H1 (cell line): ENCODE measurements at regions not wholly inside any gene's neighbourhood (a gene's known extent, or its start where the extent isn't known, plus 50 kb on each side); places are given as distances from the start of the nearest gene placed in this dataset.

Source experiments
- CTCF ChIA-PET: fragments of 300-600 bp; sonication (Branson Sonifier 250); formaldehyde crosslinking; loops from one replicate; lab custom pipeline; 2021; ENCODE audit not compliant: partially characterized antibody; lab: Charles Lee
- POLR2A ChIA-PET: fragments of 300-600 bp; sonication (Branson Sonifier 250); formaldehyde crosslinking; loops from one replicate; lab custom pipeline; 2021; ENCODE audit warnings: inconsistent platforms; ENCODE audit not compliant: partially characterized antibody; lab: Charles Lee
- DNase-seq, 2 experiments: peaks; one replicate each; pipeline versions ENCODE4 v3.0.0 to v3.0.0-alpha.2; 2010 to 2022; ENCODE audit warnings: low spot score in 2 of 2, low read depth in 1 of 2, mixed read lengths in 1 of 2
- FAIRE-seq: peaks from 2 replicates; lab custom pipeline; 2011; peaks lifted over from hg19 to GRCh38; lab: Jason Lieb, UNC
- H2AFZ ChIP-seq: 2 replicates; pipeline ENCODE4 v1.8.1; 2012; ENCODE audit warnings: low read length, inconsistent platforms
- H2AK5ac ChIP-seq: 2 replicates; pipeline ENCODE4 v1.6.1; 2013; ENCODE audit warnings: low read depth, low read length
- H2BK120ac ChIP-seq: replicated peaks from 2 replicates; pipeline ENCODE3; 2013; ENCODE audit warnings: low read depth, low read length, inconsistent platforms
- H2BK12ac ChIP-seq: 2 replicates; pipeline ENCODE4 v1.6.1; 2013; ENCODE audit warnings: low read depth, low read length
- H2BK15ac ChIP-seq: 2 replicates; pipeline ENCODE4 v1.6.1; 2013; ENCODE audit warnings: low read length
- H2BK20ac ChIP-seq: 2 replicates; pipeline ENCODE4 v1.6.1; 2013; ENCODE audit warnings: low read length
- H2BK5ac ChIP-seq: 2 replicates; pipeline ENCODE4 v1.6.1; 2013; ENCODE audit warnings: low read depth, low read length
- H3K14ac ChIP-seq: 2 replicates; pipeline ENCODE4 v1.6.1; 2013; ENCODE audit warnings: inconsistent platforms; ENCODE audit not compliant: insufficient read length
- H3K18ac ChIP-seq: 2 replicates; pipeline ENCODE4 v1.6.1; 2013; ENCODE audit warnings: low read length; ENCODE audit errors: extremely low read depth
- H3K23ac ChIP-seq: 2 replicates; pipeline ENCODE4 v1.6.1; 2013; ENCODE audit warnings: inconsistent platforms; ENCODE audit not compliant: insufficient read length
- H3K23me2 ChIP-seq: 2 replicates; pipeline ENCODE4 v1.6.1; 2013; ENCODE audit warnings: low read depth, low read length
- H3K27ac ChIP-seq: 2 replicates; pipeline ENCODE4 v1.6.1; 2011; ENCODE audit warnings: low read depth, low read length, inconsistent platforms
- H3K27me3 ChIP-seq, 4 experiments: replicated peaks in 1 of 4; 1 replicate in 1 of 4; 2 replicates in 3 of 4; pipeline versions ENCODE4 v1.6.1 to v1.8.1; 2011 to 2013; ENCODE audit warnings: low read length in 3 of 4, mild to moderate bottlenecking in 3 of 4, inconsistent platforms in 2 of 4, mixed read lengths in 2 of 4, moderate library complexity in 1 of 4; ENCODE audit not compliant: control insufficient read depth in 3 of 4, insufficient read depth in 3 of 4; ENCODE audit errors: extremely low read depth in 1 of 4
- H3K36me3 ChIP-seq, 4 experiments: 2 replicates each; pipeline versions ENCODE4 v1.6.1 to v1.8.1; 2011 to 2013; ENCODE audit warnings: mild to moderate bottlenecking in 4 of 4, low read length in 3 of 4, moderate library complexity in 2 of 4, control low read depth in 1 of 4, inconsistent platforms in 1 of 4; ENCODE audit not compliant: insufficient read depth in 4 of 4, control insufficient read depth in 2 of 4
- H3K4ac ChIP-seq: replicated peaks from 2 replicates; pipeline ENCODE3; 2013; ENCODE audit warnings: low read length, low read depth, mixed read lengths, inconsistent platforms; ENCODE audit not compliant: insufficient read length
- H3K4me1 ChIP-seq, 4 experiments: replicated peaks in 1 of 4; 1 replicate in 1 of 4; 2 replicates in 3 of 4; pipeline versions ENCODE4 v1.6.1 to v1.8.1; 2011 to 2013; ENCODE audit warnings: low read length in 3 of 4, inconsistent platforms in 2 of 4, mixed read lengths in 1 of 4; ENCODE audit not compliant: insufficient read depth in 4 of 4, control insufficient read depth in 3 of 4
- H3K4me2 ChIP-seq, 2 experiments: 2 replicates each; pipeline versions ENCODE4 v1.6.1 to v1.8.1; 2011 to 2013; ENCODE audit warnings: low read depth in 2 of 2, low read length in 2 of 2, control low read depth in 1 of 2, inconsistent platforms in 1 of 2, mild to moderate bottlenecking in 1 of 2; ENCODE audit not compliant: insufficient read depth in 1 of 2
- H3K4me3 ChIP-seq, 4 experiments: fragments of 200-600, 300-600 bp in 1 of 4; sonication (generic), shearing (Covaris generic), sonication (Bioruptor Twin) in 1 of 4; 2 replicates each; pipeline versions ENCODE4 v1.5.1 to v1.8.1; 2011 to 2016; ENCODE audit warnings: low read length in 4 of 4, low read depth in 3 of 4, control low read depth in 2 of 4, inconsistent platforms in 2 of 4, mild to moderate bottlenecking in 2 of 4, mixed read lengths in 1 of 4, moderate library complexity in 1 of 4; ENCODE audit not compliant: insufficient read depth in 2 of 4; ENCODE audit errors: extremely low read depth in 1 of 4
- H3K56ac ChIP-seq: replicated peaks from 2 replicates; pipeline ENCODE3; 2013; ENCODE audit warnings: low read depth, mild to moderate bottlenecking, mixed read lengths, low read length, inconsistent platforms; ENCODE audit not compliant: insufficient read length
- H3K79me1 ChIP-seq: 2 replicates; pipeline ENCODE4 v1.6.1; 2013; ENCODE audit warnings: low read depth, low read length, control low read depth
- H3K79me2 ChIP-seq, 2 experiments: 2 replicates each; pipeline versions ENCODE4 v1.6.1 to v1.8.1; 2012 to 2013; ENCODE audit warnings: low read length in 2 of 2, mild to moderate bottlenecking in 2 of 2, inconsistent platforms in 1 of 2; ENCODE audit not compliant: insufficient read depth in 2 of 2, control insufficient read depth in 1 of 2
- H3K9ac ChIP-seq, 4 experiments: replicated peaks in 1 of 4; 1 replicate in 1 of 4; 2 replicates in 3 of 4; pipeline versions ENCODE4 v1.6.1 to v1.8.1; 2011 to 2013; ENCODE audit warnings: low read depth in 3 of 4, low read length in 3 of 4, control low read depth in 2 of 4, mild to moderate bottlenecking in 2 of 4, moderate library complexity in 2 of 4, inconsistent platforms in 1 of 4; ENCODE audit errors: extremely low read depth in 1 of 4
- H3K9me3 ChIP-seq, 2 experiments: 2 replicates each; pipeline versions ENCODE4 v1.6.1 to v1.8.1; 2012 to 2013; ENCODE audit warnings: mild to moderate bottlenecking in 2 of 2, moderate library complexity in 2 of 2, control low read depth in 1 of 2, inconsistent platforms in 1 of 2, low read depth in 1 of 2, low read length in 1 of 2, mixed read lengths in 1 of 2; ENCODE audit not compliant: insufficient read depth in 2 of 2
- H4K20me1 ChIP-seq, 2 experiments: replicated peaks in 1 of 2; 2 replicates each; pipeline versions ENCODE3 to v1.8.1; 2011 to 2013; ENCODE audit warnings: inconsistent platforms in 2 of 2, low read length in 2 of 2, mild to moderate bottlenecking in 1 of 2; ENCODE audit not compliant: insufficient read depth in 2 of 2, control insufficient read depth in 1 of 2
- H4K5ac ChIP-seq: 2 replicates; pipeline ENCODE4 v1.6.1; 2013; ENCODE audit warnings: low read length, low read depth, mixed read lengths, inconsistent platforms; ENCODE audit not compliant: insufficient read length
- H4K8ac ChIP-seq: 2 replicates; pipeline ENCODE4 v1.8.0; 2013; ENCODE audit warnings: mild to moderate bottlenecking, moderate library complexity, low read length, inconsistent platforms; ENCODE audit not compliant: insufficient read depth; ENCODE audit errors: extremely low read depth
- H4K91ac ChIP-seq: replicated peaks from 2 replicates; pipeline ENCODE3; 2013; ENCODE audit warnings: low read length, mixed read lengths, inconsistent platforms; ENCODE audit not compliant: insufficient read length
- ASH2L ChIP-seq: fragments of 200-600, 300-600 bp; sonication (generic); IDR thresholded peaks from one replicate; pipeline ENCODE4 v1.7.1; 2017; ENCODE audit warnings: low read length
- BCL11A ChIP-seq, 2 experiments: IDR thresholded peaks; one replicate each; pipeline ENCODE4 v1.6.1; 2011; ENCODE audit warnings: low read depth in 2 of 2, low read length in 2 of 2, mild to moderate bottlenecking in 2 of 2
- CBX8 ChIP-seq: fragments of 300-800, 300-1000 bp; sonication (generic); IDR thresholded peaks from 2 replicates; pipeline ENCODE4 v1.7.1; 2016; ENCODE audit warnings: low read depth, low read length, borderline replicate concordance
- CTCF ChIP-seq, 3 experiments: IDR thresholded peaks; 1 replicate in 2 of 3; 2 replicates in 1 of 3; pipeline versions ENCODE4 v1.5.1 to v1.6.1; 2011; ENCODE audit warnings: low read length in 3 of 3, mild to moderate bottlenecking in 3 of 3, inconsistent platforms in 2 of 3, low read depth in 1 of 3, moderate library complexity in 1 of 3; ENCODE audit not compliant: insufficient read depth in 1 of 3; ENCODE audit errors: control extremely low read depth in 1 of 3
- EP300 ChIP-seq, 2 experiments: IDR thresholded peaks; 1 replicate in 1 of 2; 2 replicates in 1 of 2; pipeline ENCODE4 v1.6.1; 2011 to 2012; ENCODE audit warnings: low read depth in 2 of 2, low read length in 2 of 2, mild to moderate bottlenecking in 2 of 2, borderline replicate concordance in 1 of 2, inconsistent platforms in 1 of 2, moderate library complexity in 1 of 2
- JUN ChIP-seq: IDR thresholded peaks from 2 replicates; pipeline ENCODE4 v1.6.1; 2011; ENCODE audit warnings: low read depth, mild to moderate bottlenecking, improper control_type of control experiment, low read length
- RAD21 ChIP-seq, 2 experiments: IDR thresholded peaks in 1 of 2; conservative IDR thresholded peaks in 1 of 2; 2 replicates each; pipeline ENCODE4 v1.6.1; 2011; ENCODE audit warnings: low read depth in 2 of 2, low read length in 2 of 2, improper control_type of control experiment in 1 of 2, inconsistent platforms in 1 of 2, mild to moderate bottlenecking in 1 of 2, moderate library complexity in 1 of 2
- SIRT6 ChIP-seq: IDR thresholded peaks from one replicate; pipeline ENCODE4 v1.7.1; 2012; ENCODE audit warnings: low read length, inconsistent platforms
- SIX5 ChIP-seq: IDR thresholded peaks from 2 replicates; pipeline ENCODE4 v1.6.1; 2011; ENCODE audit warnings: mild to moderate bottlenecking, low read depth, low read length
- SP4 ChIP-seq: IDR thresholded peaks from 2 replicates; pipeline ENCODE4 v1.6.1; 2012; ENCODE audit warnings: low read length, inconsistent platforms
- TBP ChIP-seq: IDR thresholded peaks from 2 replicates; pipeline ENCODE4 v1.6.1; 2011; ENCODE audit warnings: low read depth, low read length, improper control_type of control experiment
- WGBS, 2 experiments: shearing (Covaris generic) in 1 of 2; methylation state at CpG; one replicate each; pipeline versions ENCODE4 v1.1.6 to v1.1.7; 2013 to 2015; ENCODE audit warnings: low lambda C conversion rate in 2 of 2, mixed read lengths in 2 of 2, inconsistent platforms in 1 of 2, low coverage in 1 of 2, missing lambda C conversion rate in 1 of 2; ENCODE audit not compliant: insufficient replicate concordance in 2 of 2, insufficient coverage in 1 of 2, insufficient read length in 1 of 2; ENCODE audit errors: extremely low coverage in 1 of 2, missing lambda C conversion rate in 1 of 2; 5-methylcytosine and 5-hydroxymethylcytosine counted together

- peaks cover 0 to 11% (median 0%) of the 10 kb centered on the region in 4 experiments; a peak in 1 of 7 replicates for H3K4me1 ChIP-seq
- no peak overlapping the region for H3K14ac ChIP-seq
- DNase-seq: no peak
- H3K23me2 ChIP-seq: no peaks in the 10 kb centered on the region
- ChIA-PET POLR2A (no interaction called here), CTCF (interaction anchor here (0.6 to 4.1 kb wide), 25 partner anchors 12 to 424 kb away, joined by 3 to 31 read pairs (median 4); no protein-coding TSS in a partner anchor)
- no peak overlapping the region for H3K56ac ChIP-seq
- H3K4me2 ChIP-seq: no peak overlapping the region
- no peaks in the 10 kb centered on the region for H3K79me1 ChIP-seq
- 61% methylated on average over 1 of the region's 1 CpG; no CpG with 5 or more reads in 1 of the 2 experiments for WGBS, 2 experiments
- H3K23ac ChIP-seq: no peak overlapping the region
- no peaks in the 10 kb centered on the region for H3K9me3 ChIP-seq
- H2BK12ac ChIP-seq: no peak overlapping the region
- H2AFZ ChIP-seq: 0 out of 2 replicates have a peak overlapping the region, but pooled peaks have one; percentile 35
- no peak overlapping the region for H2AK5ac ChIP-seq
- H3K4me3 ChIP-seq: no peak overlapping the region
- no peak overlapping the region for H3K18ac ChIP-seq
- no peak overlapping the region for H3K27ac ChIP-seq
- H2BK15ac ChIP-seq: no peak overlapping the region
- H3K36me3 ChIP-seq: no peaks in the 10 kb centered on the region
- no peaks in the 10 kb centered on the region for H3K27me3 ChIP-seq
- H3K9ac ChIP-seq: no peak overlapping the region
- no peak overlapping the region for H2BK5ac ChIP-seq
- no peaks in the 10 kb centered on the region for H4K20me1 ChIP-seq
- H4K8ac ChIP-seq: no peak overlapping the region
- no peak overlapping the region for H3K4ac ChIP-seq
- H2BK120ac ChIP-seq: no peak overlapping the region
- H4K91ac ChIP-seq: no peak overlapping the region
- no peak overlapping the region for H2BK20ac ChIP-seq
- H3K79me2 ChIP-seq: no peaks in the 10 kb centered on the region
- H4K5ac ChIP-seq: no peak overlapping the region
- peak; percentile 55 for FAIRE-seq
- peak; percentile 79 to 80 for TF ChIP-seq RAD21 (IDR thresholded peaks at IDR 0.05 in 1 of 2, conservative IDR thresholded peaks at IDR 0.05 in 1 of 2; ENCODE audit: low read depth in 2 of 2, low read length in 2 of 2)
- TF ChIP-seq TBP: no peak
- peak in 2 of 3 experiments; percentile 33 to 52; a peak in 3 of 4 replicates for TF ChIP-seq CTCF (IDR thresholded peaks at IDR 0.05; ENCODE audit: control extremely low read depth in 1 of 3, insufficient read depth in 1 of 3, low read depth in 1 of 3, low read length in 3 of 3)
- TF ChIP-seq SIRT6: no peak
- TF ChIP-seq CBX8: no peak
- no peak for TF ChIP-seq JUN
- TF ChIP-seq SP4: no peak
- TF ChIP-seq ASH2L: no peak
- no peak for TF ChIP-seq BCL11A (IDR thresholded peaks at IDR 0.05; ENCODE audit: low read depth in 2 of 2, low read length in 2 of 2)
- TF ChIP-seq EP300 (IDR thresholded peaks at IDR 0.05; ENCODE audit: borderline replicate concordance in 1 of 2, low read depth in 2 of 2, low read length in 2 of 2): no peak
- TF ChIP-seq SIX5: no peak
These were observed 569.4 kb downstream of the HTR7 start for GRCh38 chr10:90288391-90288933.
